ENCODE measurements at regions not wholly inside any gene's neighbourhood (a gene's known extent, or its start where the extent isn't known, plus 50 kb on each side); places are given as distances from the start of the nearest gene placed in this dataset.

GRCh38 chr4:27293831-27294230 lies 433.2 kb downstream of the STIM2 start:
- no peak for TF ChIP-seq CTCF (IDR thresholded peaks at IDR 0.05; ENCODE audit: insufficient read depth, low read length)
- no peak for TF ChIP-seq POLR2AphosphoS5 (IDR thresholded peaks at IDR 0.05; ENCODE audit: low read depth)

All from HL-60 (cell line).